ENCODE measurements at regions not wholly inside any gene's neighbourhood (a gene's known extent, or its start where the extent isn't known, plus 50 kb on each side); places are given as distances from the start of the nearest gene placed in this dataset.

DNA sequence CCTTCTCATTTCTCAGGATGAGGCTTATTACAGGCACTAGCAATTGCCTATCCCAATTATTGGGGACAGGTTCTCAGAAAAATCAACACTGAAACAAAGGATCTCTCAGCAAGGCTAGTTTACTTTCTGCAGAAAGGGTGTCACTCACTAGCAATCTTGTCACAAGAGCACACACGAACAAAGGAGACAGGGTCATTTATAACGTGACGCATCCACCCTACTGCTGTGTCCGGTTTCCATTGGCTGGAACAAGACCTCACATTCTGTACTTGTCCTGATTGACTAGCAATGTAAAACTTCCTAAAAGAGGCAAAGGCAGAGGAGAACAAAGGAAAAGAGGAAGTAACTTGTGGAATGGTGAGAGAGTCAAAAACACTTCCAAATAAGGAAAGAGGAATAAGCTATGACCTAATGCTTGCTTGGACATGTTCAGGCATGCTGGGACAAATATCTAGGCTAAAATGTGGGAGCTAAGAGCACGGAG, 160.2 kb upstream of the STXBP5 start:
- TF ChIP-seq, protein P1, sequence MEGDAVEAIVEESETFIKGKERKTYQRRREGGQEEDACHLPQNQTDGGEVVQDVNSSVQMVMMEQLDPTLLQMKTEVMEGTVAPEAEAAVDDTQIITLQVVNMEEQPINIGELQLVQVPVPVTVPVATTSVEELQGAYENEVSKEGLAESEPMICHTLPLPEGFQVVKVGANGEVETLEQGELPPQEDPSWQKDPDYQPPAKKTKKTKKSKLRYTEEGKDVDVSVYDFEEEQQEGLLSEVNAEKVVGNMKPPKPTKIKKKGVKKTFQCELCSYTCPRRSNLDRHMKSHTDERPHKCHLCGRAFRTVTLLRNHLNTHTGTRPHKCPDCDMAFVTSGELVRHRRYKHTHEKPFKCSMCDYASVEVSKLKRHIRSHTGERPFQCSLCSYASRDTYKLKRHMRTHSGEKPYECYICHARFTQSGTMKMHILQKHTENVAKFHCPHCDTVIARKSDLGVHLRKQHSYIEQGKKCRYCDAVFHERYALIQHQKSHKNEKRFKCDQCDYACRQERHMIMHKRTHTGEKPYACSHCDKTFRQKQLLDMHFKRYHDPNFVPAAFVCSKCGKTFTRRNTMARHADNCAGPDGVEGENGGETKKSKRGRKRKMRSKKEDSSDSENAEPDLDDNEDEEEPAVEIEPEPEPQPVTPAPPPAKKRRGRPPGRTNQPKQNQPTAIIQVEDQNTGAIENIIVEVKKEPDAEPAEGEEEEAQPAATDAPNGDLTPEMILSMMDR (IDR thresholded peaks at IDR 0.05 in 8 of 11, conservative IDR thresholded peaks at IDR 0.05 in 3 of 11), result no peak
- no peak for TF ChIP-seq POLR2A (IDR thresholded peaks at IDR 0.05)
- TF ChIP-seq POLR2AphosphoS5 (IDR thresholded peaks at IDR 0.05), result no peak

All from spleen (tissue), 7 donors.